Right atrium auricular region (tissue), 2 donors: ENCODE measurements at regions not wholly inside any gene's neighbourhood (a gene's known extent, or its start where the extent isn't known, plus 50 kb on each side); places are given as distances from the start of the nearest gene placed in this dataset.

Experiments
- DNase-seq: peaks from one replicate; pipeline ENCODE4 v3.0.0-alpha.2; 2019; ENCODE audit warnings: low spot score
- H3K27ac ChIP-seq, 2 donors: fragments of 200-600 bp; sonication (generic); 1 replicate in 1 of 2; 2 replicates in 1 of 2; pipeline ENCODE4 v1.5.1; 2016 to 2019
- H3K27me3 ChIP-seq, 2 donors: fragments of 200-600 bp; sonication (generic); one replicate each; pipeline versions ENCODE4 v1.5.1 to v1.6.0; 2017 to 2019
- H3K36me3 ChIP-seq: fragments of 200-600 bp; sonication (generic); one replicate; pipeline ENCODE4 v1.5.1; 2016
- H3K4me1 ChIP-seq, 2 donors: fragments of 200-600 bp; sonication (generic); one replicate each; pipeline versions ENCODE4 v1.5.1 to v1.6.0; 2017 to 2019
- H3K4me3 ChIP-seq, 2 donors: fragments of 200-600 bp; sonication (generic); 1 replicate in 1 of 2; 2 replicates in 1 of 2; pipeline ENCODE4 v1.5.1; 2017 to 2019; ENCODE audit warnings: mild to moderate bottlenecking in 1 of 2, moderate library complexity in 1 of 2
- H3K9me3 ChIP-seq, 2 donors: fragments of 200-600 bp; sonication (generic); one replicate each; pipeline ENCODE4 v1.5.1; 2019
- CTCF ChIP-seq, 2 donors: fragments of 200-600 bp; sonication (generic); IDR thresholded peaks; one replicate each; pipeline ENCODE4 v1.5.1; 2019; ENCODE audit warnings: antibody characterized with exemption in 2 of 2

- TF ChIP-seq CTCF (IDR thresholded peaks at IDR 0.05), result no peak
- Histone ChIP-seq H3K27ac (no peak overlapping the region), H3K27me3 (no peaks in the 10 kb centered on the region), H3K9me3 (no peaks in the 10 kb centered on the region), H3K4me3 (no peak overlapping the region), H3K4me1 (no peaks in the 10 kb centered on the region), H3K36me3 (no peaks in the 10 kb centered on the region)
- no peak for DNase-seq
Observed at GRCh38 chr6:92559003-92559402, 860.4 kb downstream of the EPHA7 start.

GRCh38 chr6:92550501-92550900 is 868.9 kb downstream of the EPHA7 start:
- Histone ChIP-seq H3K9me3 (no peaks in the 10 kb centered on the region), H3K27me3 (no peaks in the 10 kb centered on the region), H3K4me3 (no peak overlapping the region), H3K4me1 (no peaks in the 10 kb centered on the region), H3K36me3 (no peaks in the 10 kb centered on the region), H3K27ac (no peak overlapping the region)
- no peak for TF ChIP-seq CTCF (IDR thresholded peaks at IDR 0.05)
- no peak for DNase-seq

GRCh38 chr6:92545861-92546260 is 873.5 kb downstream of the EPHA7 start:
- Histone ChIP-seq H3K36me3 (no peaks in the 10 kb centered on the region), H3K27ac (no peak overlapping the region), H3K4me1 (no peaks in the 10 kb centered on the region), H3K9me3 (no peaks in the 10 kb centered on the region), H3K4me3 (no peak overlapping the region), H3K27me3 (no peaks in the 10 kb centered on the region)
- no peak for DNase-seq
- no peak for TF ChIP-seq CTCF (IDR thresholded peaks at IDR 0.05)

GRCh38 chr6:92541448-92542060 is 877.8 kb downstream of the EPHA7 start:
- Histone ChIP-seq H3K4me3 (no peak overlapping the region), H3K27ac (no peak overlapping the region), H3K4me1 (no peaks in the 10 kb centered on the region), H3K36me3 (no peaks in the 10 kb centered on the region), H3K9me3 (no peaks in the 10 kb centered on the region), H3K27me3 (no peaks in the 10 kb centered on the region)
- TF ChIP-seq CTCF (IDR thresholded peaks at IDR 0.05), result no peak
- no peak for DNase-seq

GRCh38 chr6:92538926-92539325 is 880.4 kb downstream of the EPHA7 start:
- Histone ChIP-seq H3K4me3 (no peak overlapping the region), H3K9me3 (no peaks in the 10 kb centered on the region), H3K27me3 (no peaks in the 10 kb centered on the region), H3K27ac (no peak overlapping the region), H3K36me3 (no peaks in the 10 kb centered on the region), H3K4me1 (no peaks in the 10 kb centered on the region)
- TF ChIP-seq CTCF (IDR thresholded peaks at IDR 0.05), result no peak
- DNase-seq, result no peak

GRCh38 chr6:92538275-92538674 is 881.1 kb downstream of the EPHA7 start:
- Histone ChIP-seq H3K27me3 (no peaks in the 10 kb centered on the region), H3K4me1 (no peaks in the 10 kb centered on the region), H3K36me3 (no peaks in the 10 kb centered on the region), H3K27ac (no peak overlapping the region), H3K4me3 (no peak overlapping the region), H3K9me3 (no peaks in the 10 kb centered on the region)
- DNase-seq, result no peak
- no peak for TF ChIP-seq CTCF (IDR thresholded peaks at IDR 0.05)
